GM12878 (cell line): ENCODE measurements at regions not wholly inside any gene's neighbourhood (a gene's known extent, or its start where the extent isn't known, plus 50 kb on each side); places are given as distances from the start of the nearest gene placed in this dataset.

Experiments
- ATAC-seq: fragments of 200-7000 bp; cut with Tn5 transposase; 3 replicates; pipeline ENCODE4 v1.9.1; 2020; ENCODE audit warnings: mild to moderate bottlenecking, moderate library complexity
- BruUV-seq: library from RNA; stranded (reverse); fragments of 400-500 nt; replicated peaks from 2 replicates; lab custom pipeline; 2021; lab: Mats Ljungman, UMichigan
- CTCF ChIA-PET: fragments of 300-600 bp; sonication (Branson Sonifier 250); formaldehyde crosslinking; extraction: SDS; loops from one replicate; lab custom pipeline; 2021; ENCODE audit warnings: inconsistent platforms; lab: Yijun Ruan, JAX
- POLR2A ChIA-PET: fragments of 350-600 bp; formaldehyde crosslinking; extraction: SDS; loops from one replicate; lab custom pipeline; 2021; ENCODE audit warnings: inconsistent platforms; lab: Charles Lee
- RAD21 ChIA-PET: fragments of 300-600 bp; sonication (Branson Sonifier 250); formaldehyde crosslinking; loops from one replicate; lab custom pipeline; 2023; ENCODE audit warnings: antibody characterized with exemption; ENCODE audit not compliant: unreplicated experiment; lab: Charles Lee
- SMC1A ChIA-PET: fragments of 300-600 bp; sonication (Branson Sonifier 250); formaldehyde crosslinking; loops from one replicate; lab custom pipeline; 2023; ENCODE audit not compliant: unreplicated experiment, uncharacterized antibody; lab: Charles Lee
- DNase-seq: peaks from one replicate; pipeline ENCODE4 v3.0.0-alpha.2; 2011; ENCODE audit warnings: low read depth, low spot score
- FAIRE-seq: peaks from 3 replicates; lab custom pipeline; 2011; peaks lifted over from hg19 to GRCh38; lab: Jason Lieb, UNC
- H2AFZ ChIP-seq: 2 replicates; pipeline ENCODE4 v1.6.0; 2011; ENCODE audit warnings: low read depth, low read length, control low read depth; ENCODE audit not compliant: control insufficient read depth
- H3K27ac ChIP-seq: 2 replicates; pipeline ENCODE4 v1.5.1; 2011; ENCODE audit warnings: control low read depth; ENCODE audit not compliant: control insufficient read depth, insufficient read depth
- H3K27me3 ChIP-seq, 2 experiments: replicated peaks in 1 of 2; 2 replicates each; pipeline versions ENCODE4 v1.6.0 to v1.6.1; 2011; ENCODE audit warnings: low read length in 1 of 2; ENCODE audit not compliant: control insufficient read depth in 2 of 2, insufficient read depth in 2 of 2
- H3K36me3 ChIP-seq, 2 experiments: 2 replicates each; pipeline ENCODE4 v1.5.1; 2011; ENCODE audit warnings: low read length in 1 of 2; ENCODE audit not compliant: control insufficient read depth in 2 of 2, insufficient read depth in 2 of 2
- H3K4me1 ChIP-seq: 2 replicates; pipeline ENCODE4 v1.6.1; 2011; ENCODE audit warnings: mild to moderate bottlenecking, low read length, moderate library complexity, mixed read lengths; ENCODE audit not compliant: control insufficient read depth, insufficient read depth
- H3K4me2 ChIP-seq: 2 replicates; pipeline ENCODE4 v1.6.0; 2011; ENCODE audit warnings: control low read depth; ENCODE audit not compliant: control insufficient read depth, insufficient read depth
- H3K4me3 ChIP-seq: fragments of 200-600 bp; sonication (generic); 2 replicates; pipeline ENCODE4 v1.5.1; 2016
- H3K79me2 ChIP-seq: 2 replicates; pipeline ENCODE4 v1.6.0; 2011; ENCODE audit warnings: low read length; ENCODE audit not compliant: control insufficient read depth, insufficient read depth
- H3K9ac ChIP-seq: 2 replicates; pipeline ENCODE4 v1.8.0; 2011; ENCODE audit warnings: low read length, control low read depth, mixed read lengths; ENCODE audit not compliant: control insufficient read depth, insufficient read depth
- H3K9me3 ChIP-seq: replicated peaks from 3 replicates; pipeline ENCODE4 v1.5.1; 2011; ENCODE audit warnings: mild to moderate bottlenecking, low read length; ENCODE audit not compliant: control insufficient read depth, insufficient read depth
- H4K20me1 ChIP-seq: 2 replicates; pipeline ENCODE4 v1.6.0; 2011; ENCODE audit not compliant: control insufficient read depth, insufficient read depth
- ASH2L ChIP-seq: fragments of 300-600, 200-600 bp; sonication (generic); IDR thresholded peaks from 2 replicates; pipeline ENCODE4 v1.6.1; 2017; ENCODE audit warnings: low read depth, mild to moderate bottlenecking, borderline replicate concordance
- ELK1 ChIP-seq: IDR thresholded peaks from 2 replicates; pipeline ENCODE4 v1.6.1; 2012; ENCODE audit warnings: low read depth, low read length, improper control_type of control experiment
- GABPA ChIP-seq: IDR thresholded peaks from 2 replicates; pipeline ENCODE4 v1.6.1; 2014; ENCODE audit warnings: antibody characterized with exemption, low read depth, mild to moderate bottlenecking, inconsistent platforms
- NBN ChIP-seq: fragments of 450-650 bp; IDR thresholded peaks from 2 replicates; pipeline ENCODE4 v1.6.1; 2016
- NFIC ChIP-seq: IDR thresholded peaks from 2 replicates; pipeline ENCODE4 v1.6.1; 2012; ENCODE audit warnings: low read depth, mild to moderate bottlenecking, inconsistent platforms, low read length, moderate library complexity
- PAX8 ChIP-seq: fragments of 450-650 bp; IDR thresholded peaks from 2 replicates; pipeline ENCODE4 v1.6.1; 2017; ENCODE audit warnings: mild to moderate bottlenecking, moderate library complexity
- WGBS: methylation state at CpG from one replicate; pipeline ENCODE4 v1.1.6; 2016; ENCODE audit warnings: low lambda C conversion rate; ENCODE audit not compliant: insufficient replicate concordance, insufficient coverage; ENCODE audit errors: missing lambda C conversion rate; 5-methylcytosine and 5-hydroxymethylcytosine counted together
- in situ Hi-C: fragments of 300-500 bp; cut with MboI; formaldehyde crosslinking; loops from 9 replicates; pipeline ENCODE4 v1.14.3; 2018; ENCODE audit warnings: mixed read lengths
- intact Hi-C: fragments of 100-400 bp; cut with micrococcal nuclease; formaldehyde crosslinking; loops from one replicate; pipeline ENCODE4 v1.14.2; 2022; ENCODE audit not compliant: unreplicated experiment
- TF ChIP-seq, protein P1 (sequence below): fragments of 450-650 bp; IDR thresholded peaks from 2 replicates; pipeline ENCODE4 v1.6.1; 2017; ENCODE audit warnings: borderline replicate concordance
- TF ChIP-seq, protein P2 (sequence below): fragments of 450-650 bp; IDR thresholded peaks from 2 replicates; pipeline ENCODE4 v1.6.1; 2014; ENCODE audit warnings: mild to moderate bottlenecking

DNA sequence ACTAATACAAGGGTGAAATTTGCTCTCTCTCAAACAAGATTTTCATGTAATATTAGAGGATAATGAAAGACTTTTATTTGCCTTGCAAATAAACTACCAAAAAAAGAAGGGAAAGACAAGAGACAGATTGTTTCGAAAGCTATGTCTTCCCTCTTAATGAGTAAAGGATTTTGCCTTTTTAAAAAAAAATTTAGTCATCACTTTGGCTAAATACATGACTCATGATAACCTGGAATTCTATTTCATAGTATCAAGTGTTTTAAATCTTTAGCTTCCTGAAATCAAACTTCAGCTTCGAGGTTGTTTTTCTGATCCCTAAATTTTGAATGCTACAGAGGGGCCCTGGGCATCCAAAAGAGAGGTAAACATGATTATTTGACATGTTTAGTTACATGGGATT is 144.4 kb downstream of the CCDC59 start (continued):
- TF ChIP-seq ELK1 (no peak), NFIC (no peak), NBN (no peak), ASH2L (no peak)
- TF ChIP-seq, protein P1, sequence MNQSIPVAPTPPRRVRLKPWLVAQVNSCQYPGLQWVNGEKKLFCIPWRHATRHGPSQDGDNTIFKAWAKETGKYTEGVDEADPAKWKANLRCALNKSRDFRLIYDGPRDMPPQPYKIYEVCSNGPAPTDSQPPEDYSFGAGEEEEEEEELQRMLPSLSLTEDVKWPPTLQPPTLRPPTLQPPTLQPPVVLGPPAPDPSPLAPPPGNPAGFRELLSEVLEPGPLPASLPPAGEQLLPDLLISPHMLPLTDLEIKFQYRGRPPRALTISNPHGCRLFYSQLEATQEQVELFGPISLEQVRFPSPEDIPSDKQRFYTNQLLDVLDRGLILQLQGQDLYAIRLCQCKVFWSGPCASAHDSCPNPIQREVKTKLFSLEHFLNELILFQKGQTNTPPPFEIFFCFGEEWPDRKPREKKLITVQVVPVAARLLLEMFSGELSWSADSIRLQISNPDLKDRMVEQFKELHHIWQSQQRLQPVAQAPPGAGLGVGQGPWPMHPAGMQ = no peak

GRCh38 chr12:82210882-82211281 is 147.3 kb downstream of the CCDC59 start:
- H3K36me3 ChIP-seq = no peaks in the 10 kb centered on the region
- H4K20me1 ChIP-seq = no peaks in the 10 kb centered on the region
- BruUV-seq = no TSS peak
- FAIRE-seq (no peak), DNase-seq (no peak), ATAC-seq (no peak)
- H3K4me1 ChIP-seq = no peaks in the 10 kb centered on the region
- intact Hi-C loops = no loop called here
- RAD21 ChIA-PET = no interaction called here
- 100% methylated on average over 1 of the region's 1 CpG for WGBS
- no peak overlapping the region for H2AFZ ChIP-seq
- no peaks in the 10 kb centered on the region for H3K79me2 ChIP-seq
- no peak overlapping the region for H3K4me2 ChIP-seq
- TF ChIP-seq PAX8 (no peak), GABPA (no peak)
- TF ChIP-seq, protein P2, sequence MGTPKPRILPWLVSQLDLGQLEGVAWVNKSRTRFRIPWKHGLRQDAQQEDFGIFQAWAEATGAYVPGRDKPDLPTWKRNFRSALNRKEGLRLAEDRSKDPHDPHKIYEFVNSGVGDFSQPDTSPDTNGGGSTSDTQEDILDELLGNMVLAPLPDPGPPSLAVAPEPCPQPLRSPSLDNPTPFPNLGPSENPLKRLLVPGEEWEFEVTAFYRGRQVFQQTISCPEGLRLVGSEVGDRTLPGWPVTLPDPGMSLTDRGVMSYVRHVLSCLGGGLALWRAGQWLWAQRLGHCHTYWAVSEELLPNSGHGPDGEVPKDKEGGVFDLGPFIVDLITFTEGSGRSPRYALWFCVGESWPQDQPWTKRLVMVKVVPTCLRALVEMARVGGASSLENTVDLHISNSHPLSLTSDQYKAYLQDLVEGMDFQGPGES = no peak
- SMC1A ChIA-PET = no interaction called here
- no peak overlapping the region for H3K9ac ChIP-seq
- POLR2A ChIA-PET = no interaction called here
- H3K27ac ChIP-seq = no peak overlapping the region
- no peaks in the 10 kb centered on the region for H3K9me3 ChIP-seq
- no peaks in the 10 kb centered on the region for H3K27me3 ChIP-seq
- CTCF ChIA-PET = no interaction called here
- in situ Hi-C loops = no loop called here
- no peak overlapping the region for H3K4me3 ChIP-seq
